HG03280 (cell line): ENCODE measurements at regions not wholly inside any gene's neighbourhood (a gene's known extent, or its start where the extent isn't known, plus 50 kb on each side); places are given as distances from the start of the nearest gene placed in this dataset.

Experiments
- ATAC-seq: cut with Tn5 transposase; IDR thresholded peaks from one replicate; pipeline ENCODE4 v1.9.1; 2021; ENCODE audit warnings: mild to moderate bottlenecking, moderate library complexity; ENCODE audit not compliant: unreplicated experiment

GRCh38 chr5:103498800-103499551 is 63.6 kb downstream of the NUDT12 start:
- ATAC-seq = no peak

DNA sequence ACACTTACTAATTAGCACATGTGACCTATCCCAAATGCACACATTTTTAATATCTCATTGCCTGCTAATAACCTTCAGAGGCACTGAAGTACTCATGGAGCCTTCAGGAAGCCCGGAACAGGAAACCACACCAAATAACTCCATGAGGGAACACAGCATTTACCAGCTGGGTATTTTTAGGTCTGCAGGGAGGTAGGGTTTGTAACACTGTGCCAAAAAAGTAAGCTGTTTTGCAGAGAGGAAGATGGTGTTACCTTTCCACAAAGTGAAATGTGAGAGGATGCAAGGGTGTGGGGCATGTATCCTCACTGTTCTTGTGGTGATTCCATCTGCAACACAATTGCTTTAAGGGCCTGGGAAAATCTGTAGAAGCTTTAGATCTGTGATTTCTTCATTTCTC is 64.4 kb downstream of the NUDT12 start:
- no peak for ATAC-seq

- no peak for ATAC-seq
These were observed 64.8 kb downstream of the NUDT12 start for GRCh38 chr5:103497781-103498180.

DNA sequence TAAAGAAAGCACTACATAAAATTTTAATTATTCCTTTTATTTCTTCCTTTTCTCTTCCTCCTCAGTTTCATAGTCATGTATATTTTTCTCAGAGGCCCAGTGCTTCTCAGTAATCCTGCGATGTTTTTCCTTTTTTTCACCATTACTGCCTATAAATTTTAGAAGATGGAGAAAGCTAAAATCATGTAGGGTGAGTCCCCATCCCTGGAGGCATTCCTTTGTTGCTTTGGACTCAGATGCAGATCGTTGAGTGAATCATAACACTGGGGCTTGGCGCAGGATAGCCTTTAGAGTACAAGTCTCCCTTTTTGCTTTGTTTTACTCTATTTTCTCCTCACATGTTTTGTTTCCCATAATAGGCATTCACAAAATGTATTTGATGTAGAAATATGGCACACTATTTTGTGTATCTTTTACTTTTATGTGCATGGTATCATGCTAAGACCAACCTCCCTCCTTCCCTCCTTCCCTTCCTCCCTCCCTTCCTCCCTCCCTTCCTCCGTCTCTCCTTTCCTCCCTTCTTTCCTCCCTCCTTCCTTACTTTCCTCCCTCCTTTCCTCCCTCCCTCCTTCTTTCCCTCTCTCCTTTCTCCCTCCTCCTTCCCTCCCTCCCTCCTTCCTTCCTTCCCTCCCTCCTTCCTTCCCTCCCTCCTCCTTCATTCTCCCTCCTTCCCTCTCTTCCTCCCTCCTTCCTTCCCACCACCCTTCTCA is 72.4 kb downstream of the NUDT12 start:
- ATAC-seq = no peak

DNA sequence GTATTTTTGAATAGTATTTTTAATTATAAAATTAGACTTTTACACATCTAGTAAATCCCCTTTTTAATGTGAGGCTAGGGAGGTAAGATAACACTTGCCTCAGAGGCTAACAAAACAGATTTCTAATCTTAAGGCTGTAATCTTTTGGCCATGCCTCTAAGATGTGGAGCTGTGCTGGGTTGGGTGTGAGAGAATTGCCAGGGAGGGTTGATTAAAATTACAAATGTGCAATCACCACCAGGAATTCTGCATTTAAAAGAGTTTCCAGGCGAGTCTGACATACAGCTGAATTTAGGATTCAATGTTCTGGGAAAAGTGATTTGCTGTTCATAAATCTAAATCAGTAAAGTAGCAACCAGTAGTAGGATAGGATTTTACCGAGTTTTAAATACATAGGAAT is 73.3 kb downstream of the NUDT12 start:
- no peak for ATAC-seq

DNA sequence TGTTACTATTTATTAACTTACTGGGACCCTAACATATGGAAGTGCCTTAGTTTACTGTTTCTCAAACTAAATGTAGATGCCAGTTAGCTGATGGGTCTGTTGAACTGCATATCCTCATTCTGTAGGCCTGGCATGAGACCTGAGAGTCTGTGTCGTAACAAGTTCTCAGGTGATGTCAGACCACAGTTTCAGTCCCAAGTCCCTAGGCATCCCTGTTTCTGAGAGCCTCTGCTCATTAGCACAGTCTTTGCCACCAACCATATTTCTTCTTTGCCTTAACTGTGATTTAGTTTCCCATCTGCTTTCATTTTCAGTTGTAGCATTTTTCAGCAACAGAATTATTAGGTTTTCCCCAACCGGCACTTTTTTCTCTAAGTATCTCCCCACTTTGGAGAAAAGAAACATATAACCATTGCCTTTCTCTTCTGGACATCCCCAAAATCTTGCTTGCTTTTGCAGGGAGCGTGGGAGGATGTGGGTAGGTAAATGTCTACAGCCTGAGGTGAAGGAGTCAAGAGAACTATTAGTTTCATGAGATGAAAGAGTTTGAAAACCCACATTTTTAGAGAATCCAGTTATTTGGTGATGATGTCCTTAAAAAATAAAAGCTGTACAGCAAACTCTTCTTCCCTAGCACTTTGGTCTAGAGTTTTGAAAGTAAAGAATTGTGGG is 74.6 kb downstream of the NUDT12 start:
- no peak for ATAC-seq

GRCh38 chr5:103487218-103487617 is 75.4 kb downstream of the NUDT12 start:
- ATAC-seq = no peak

DNA sequence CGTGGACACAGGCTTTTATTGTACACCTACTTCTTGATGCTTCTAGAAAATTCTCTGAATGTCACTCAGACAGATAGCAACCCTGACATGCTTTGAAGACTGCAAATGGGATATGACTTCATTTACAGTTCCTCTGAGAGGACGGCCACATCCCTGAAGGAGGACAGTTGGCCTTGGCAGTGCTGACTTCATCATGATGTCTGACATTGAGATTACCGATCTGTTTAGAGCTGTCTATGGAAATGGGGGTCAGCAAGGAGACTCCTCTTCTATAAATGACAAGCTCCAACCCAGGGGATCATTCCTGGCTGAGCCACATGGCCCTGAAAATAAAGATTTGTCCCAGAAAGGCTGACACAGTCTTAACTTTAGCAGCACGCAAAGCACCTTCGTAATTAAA is 75.8 kb downstream of the NUDT12 start:
- no peak for ATAC-seq

DNA sequence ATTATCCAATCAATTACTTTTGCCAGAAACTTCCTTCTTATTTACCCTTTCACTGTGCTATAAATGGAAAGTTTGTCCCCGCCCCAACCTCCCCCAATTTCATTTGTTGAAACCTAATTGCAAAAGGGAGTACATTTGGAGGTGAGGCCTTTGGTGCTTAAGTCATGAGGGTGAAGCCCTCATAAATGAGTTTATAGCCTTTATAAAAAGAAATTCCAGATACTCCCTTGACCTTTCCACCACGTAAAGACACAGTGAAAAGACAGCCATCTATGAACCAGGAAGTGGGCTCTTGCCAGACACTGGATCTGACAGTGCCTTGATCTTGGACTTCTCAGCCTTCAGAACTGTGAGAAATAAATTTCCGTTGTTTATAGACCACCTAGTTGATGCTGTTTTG is 82.3 kb downstream of the NUDT12 start:
- ATAC-seq = no peak

- ATAC-seq = no peak
These were observed 84.9 kb downstream of the NUDT12 start for GRCh38 chr5:103477678-103478077.

DNA sequence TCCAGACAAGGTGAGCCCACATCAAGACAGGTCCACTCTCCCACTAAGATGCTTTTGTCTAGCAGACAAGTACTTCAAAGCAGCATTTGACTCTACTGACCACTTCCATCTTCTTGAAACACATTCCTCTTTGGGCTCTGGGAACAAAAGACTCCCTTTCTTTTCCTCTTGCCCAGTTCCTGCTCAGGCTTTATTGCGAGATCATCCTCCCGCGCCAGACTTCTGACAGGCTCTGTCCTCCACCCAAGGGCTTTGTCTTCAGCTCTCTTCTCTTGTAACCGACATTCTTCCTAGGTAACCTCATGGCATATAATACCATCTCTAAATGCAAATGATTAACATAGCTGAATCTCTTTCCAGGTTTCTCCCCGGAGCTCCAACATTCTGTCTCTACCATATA is 85.8 kb downstream of the NUDT12 start:
- ATAC-seq = no peak

- ATAC-seq = no peak
These were observed 86.9 kb downstream of the NUDT12 start for GRCh38 chr5:103475629-103476240.

GRCh38 chr5:103474677-103475076 is 87.9 kb downstream of the NUDT12 start:
- ATAC-seq = no peak

- ATAC-seq = no peak
These were observed 88.9 kb downstream of the NUDT12 start for GRCh38 chr5:103473725-103474124.

GRCh38 chr5:103472830-103473229 is 89.8 kb downstream of the NUDT12 start:
- no peak for ATAC-seq

DNA sequence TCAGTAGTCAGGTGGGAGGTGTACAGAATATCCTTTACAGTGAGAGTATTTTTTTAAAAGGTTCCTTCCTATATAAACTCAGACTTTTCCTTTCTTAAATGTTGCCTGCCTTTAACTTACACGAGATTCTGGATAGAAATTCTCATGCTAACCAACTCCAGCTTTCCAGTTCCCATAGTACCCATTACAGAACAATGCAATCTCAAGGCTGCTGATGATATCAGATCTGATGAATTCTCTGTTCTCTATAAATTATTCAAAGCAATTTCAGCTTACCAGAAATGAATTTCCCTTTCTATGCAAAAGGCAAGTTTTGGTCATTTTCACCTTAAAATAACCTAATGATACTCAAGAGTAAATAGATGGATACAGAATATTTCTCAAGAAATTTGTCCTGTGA is 90.3 kb downstream of the NUDT12 start:
- no peak for ATAC-seq

- no peak for ATAC-seq
These were observed 93.1 kb downstream of the NUDT12 start for GRCh38 chr5:103469288-103470040.

DNA sequence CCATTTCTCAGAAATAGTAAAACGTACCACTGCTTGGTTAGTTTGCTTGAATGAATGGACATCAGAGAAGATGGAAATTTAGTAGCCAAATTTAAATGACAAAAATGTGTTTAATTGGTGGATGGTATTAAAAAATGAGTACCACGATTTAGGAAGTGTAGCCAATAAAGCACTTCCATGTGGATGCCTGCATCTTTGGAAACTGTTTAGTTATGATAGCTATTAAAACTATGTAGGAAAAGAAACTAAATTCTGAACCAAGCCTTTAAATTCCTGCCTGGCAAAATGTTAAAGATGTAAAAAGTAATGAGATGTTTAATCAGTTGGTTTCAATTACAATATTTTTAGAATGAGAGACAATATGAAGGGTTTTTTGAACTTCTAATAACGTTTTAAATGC is 94.8 kb downstream of the NUDT12 start:
- ATAC-seq = no peak

GRCh38 chr5:103466495-103466894 is 96.1 kb downstream of the NUDT12 start:
- no peak for ATAC-seq

GRCh38 chr5:103465891-103466290 is 96.7 kb downstream of the NUDT12 start:
- no peak for ATAC-seq
